Activated CD8-positive, alpha-beta memory T cell treated with anti-CD3 and anti-CD28 coated beads, Interleukin-2, amount 10 ng/mL, durations not matched to agents 7 days and 5 days (primary cell): ENCODE measurements at regions not wholly inside any gene's neighbourhood (a gene's known extent, or its start where the extent isn't known, plus 50 kb on each side); places are given as distances from the start of the nearest gene placed in this dataset.
"Not testable (repeated sequence)": the region's sequence is repeated elsewhere in the genome, so short reads cannot be mapped to it uniquely, and the experiment has no call there.

Experiments used
- ATAC-seq: fragments of 150-1000 bp; cut with Tn5 transposase; one replicate; pipeline ENCODE4 v1.10.0; 2021; ENCODE audit warnings: moderate library complexity
- CTCF ChIA-PET: fragments of 350-600 bp; sonication (Branson Sonifier 250); formaldehyde crosslinking; loops from one replicate; lab custom pipeline; 2021; ENCODE audit warnings: antibody characterized with exemption; lab: Charles Lee
- DNase-seq: peaks from one replicate; pipeline ENCODE4 v3.0.0-alpha.2; 2020
- H3K27ac Mint-ChIP-seq: one replicate; pipeline ENCODE4 v1.8.0; 2021; ENCODE audit warnings: mild to moderate bottlenecking, mixed read lengths
- H3K27me3 Mint-ChIP-seq: one replicate; pipeline ENCODE4 v1.8.0; 2021; ENCODE audit warnings: mixed read lengths
- H3K36me3 Mint-ChIP-seq: one replicate; pipeline ENCODE4 v1.8.0; 2021; ENCODE audit warnings: mild to moderate bottlenecking, mixed read lengths
- H3K4me1 Mint-ChIP-seq: one replicate; pipeline ENCODE4 v1.8.0; 2021; ENCODE audit warnings: mixed read lengths
- H3K4me3 Mint-ChIP-seq: one replicate; pipeline ENCODE4 v1.8.0; 2021; ENCODE audit warnings: mild to moderate bottlenecking, moderate library complexity, mixed read lengths
- H3K9me3 Mint-ChIP-seq: one replicate; pipeline ENCODE4 v1.8.0; 2022; ENCODE audit warnings: low read depth, mixed read lengths

- Mint-ChIP-seq H3K4me3 (no peak overlapping the region), H3K9me3 (no peaks in the 10 kb centered on the region), H3K27me3 (peaks cover 12% of the 10 kb centered on the region), H3K36me3 (no peaks in the 10 kb centered on the region), H3K4me1 (no peaks in the 10 kb centered on the region), H3K27ac (no peak overlapping the region)
- CTCF ChIA-PET = no interaction called here
- no peak for DNase-seq
- ATAC-seq = no peak
These were observed 78.4 kb downstream of the ADAMTS15 start for GRCh38 chr11:130526846-130527245.

DNA sequence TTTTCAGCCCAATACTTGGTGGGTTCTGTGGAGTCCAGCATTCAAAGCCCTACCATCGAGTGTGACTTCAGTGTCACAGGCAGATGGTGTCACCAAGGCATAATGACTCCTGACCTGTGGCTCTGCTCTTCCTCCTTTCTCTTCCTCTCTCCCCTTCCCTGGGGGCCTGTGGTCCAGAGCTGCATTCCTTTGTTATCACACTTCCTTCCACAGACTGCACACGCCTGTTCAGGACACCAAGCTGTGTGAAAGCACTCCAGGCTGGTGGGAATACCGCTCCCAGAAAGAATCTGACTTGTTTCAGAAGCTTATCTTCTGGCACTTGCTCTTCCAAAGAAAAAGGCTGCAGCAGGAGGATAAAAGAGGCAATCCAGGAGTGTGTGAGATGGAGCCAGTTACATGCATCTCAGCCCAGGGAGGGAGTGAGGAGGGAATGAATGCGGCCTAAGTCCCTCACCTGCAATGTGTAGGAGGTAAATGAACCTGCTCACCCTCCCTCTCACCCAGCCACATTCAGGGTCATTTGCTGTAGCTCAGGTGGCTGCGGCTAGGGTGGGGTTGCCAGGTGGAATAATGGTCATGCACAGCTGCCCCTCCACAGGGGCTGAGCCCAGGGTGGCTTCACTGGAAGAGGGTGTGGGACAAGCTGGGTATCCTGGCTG, 79.3 kb downstream of the ADAMTS15 start:
- DNase-seq (no peak), ATAC-seq (no peak)
- Mint-ChIP-seq H3K9me3 (no peaks in the 10 kb centered on the region), H3K4me3 (no peak overlapping the region), H3K36me3 (no peaks in the 10 kb centered on the region), H3K27me3 (peaks cover 12% of the 10 kb centered on the region), H3K27ac (no peak overlapping the region), H3K4me1 (no peaks in the 10 kb centered on the region)
- CTCF ChIA-PET = no interaction called here

DNA sequence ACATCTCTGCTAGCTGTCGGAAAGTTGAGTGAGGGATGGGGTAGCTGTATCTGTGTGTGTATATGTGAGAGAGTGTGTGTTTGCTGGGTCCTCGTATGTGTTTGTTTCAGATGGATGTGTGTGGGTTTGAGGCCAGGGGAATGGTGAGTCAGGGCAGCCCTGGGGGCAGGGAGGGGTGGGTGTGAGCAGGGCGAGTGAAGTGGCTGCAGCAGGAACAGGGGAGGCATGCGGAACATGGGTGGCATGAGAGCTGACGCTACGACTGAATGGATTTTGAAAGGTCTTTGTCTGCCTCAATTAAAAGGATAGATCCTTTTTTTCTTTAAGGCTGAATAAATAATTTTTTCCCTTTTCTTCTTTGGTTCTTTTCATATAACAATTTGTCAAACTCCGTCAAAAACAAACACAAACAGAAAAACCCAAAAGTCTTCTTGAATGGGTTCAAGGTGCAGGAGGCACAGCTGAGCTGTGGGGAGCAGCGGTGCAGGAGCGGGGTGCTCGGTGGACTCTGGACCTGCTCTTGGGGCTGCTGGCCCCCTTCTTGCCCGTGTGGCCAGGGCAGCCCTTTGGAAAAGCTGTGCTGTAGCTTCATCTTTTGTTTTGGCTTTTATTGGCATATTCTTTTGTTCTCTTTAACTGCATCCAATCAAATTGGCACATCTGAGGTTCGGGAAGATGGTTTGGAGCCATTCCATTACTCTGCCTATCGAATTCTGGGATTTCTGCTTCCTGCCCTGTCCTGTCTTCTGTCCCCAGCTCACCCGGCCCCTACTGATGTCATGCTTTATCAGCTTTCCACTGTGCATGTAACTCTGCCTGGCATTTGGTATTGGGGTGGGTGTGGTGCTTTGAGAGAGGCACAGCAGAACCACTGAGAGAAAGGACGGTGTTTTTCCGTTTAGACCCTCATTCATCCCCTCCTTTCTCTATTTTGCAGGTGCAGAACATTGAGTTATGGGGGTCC, 80.1 kb downstream of the ADAMTS15 start:
- no peaks in the 10 kb centered on the region for H3K9me3 Mint-ChIP-seq
- CTCF ChIA-PET = no interaction called here
- DNase-seq (no peak), ATAC-seq (no peak)
- H3K4me1 Mint-ChIP-seq = no peaks in the 10 kb centered on the region
- no peaks in the 10 kb centered on the region for H3K36me3 Mint-ChIP-seq
- H3K27ac Mint-ChIP-seq = no peak overlapping the region
- no peak overlapping the region for H3K4me3 Mint-ChIP-seq
- peaks cover 12% of the 10 kb centered on the region for H3K27me3 Mint-ChIP-seq

- DNase-seq = no peak
- H3K9me3 Mint-ChIP-seq = no peaks in the 10 kb centered on the region
- no peaks in the 10 kb centered on the region for H3K36me3 Mint-ChIP-seq
- ATAC-seq = no peak
- no peaks in the 10 kb centered on the region for H3K4me1 Mint-ChIP-seq
- no peak overlapping the region for H3K27ac Mint-ChIP-seq
- H3K27me3 Mint-ChIP-seq = peaks cover 12% of the 10 kb centered on the region
- CTCF ChIA-PET = no interaction called here
- H3K4me3 Mint-ChIP-seq = no peak overlapping the region
These were observed 80.9 kb downstream of the ADAMTS15 start for GRCh38 chr11:130529366-130529765.

GRCh38 chr11:130531061-130531460, 82.6 kb downstream of the ADAMTS15 start:
- DNase-seq (no peak), ATAC-seq (no peak)
- CTCF ChIA-PET = interaction anchor here (1.2 kb wide), 1 partner anchor 96 kb away, joined by 5 read pairs; no protein-coding TSS in a partner anchor
- Mint-ChIP-seq H3K27ac (no peak overlapping the region), H3K27me3 (peaks cover 12% of the 10 kb centered on the region), H3K36me3 (no peaks in the 10 kb centered on the region), H3K4me3 (no peak overlapping the region), H3K9me3 (no peaks in the 10 kb centered on the region), H3K4me1 (no peaks in the 10 kb centered on the region)

- ATAC-seq = no peak
- no peak overlapping the region for H3K27ac Mint-ChIP-seq
- H3K4me1 Mint-ChIP-seq = no peaks in the 10 kb centered on the region
- DNase-seq = no peak
- H3K36me3 Mint-ChIP-seq = no peaks in the 10 kb centered on the region
- H3K9me3 Mint-ChIP-seq = no peaks in the 10 kb centered on the region
- H3K4me3 Mint-ChIP-seq = no peak overlapping the region
- CTCF ChIA-PET = no interaction called here
- H3K27me3 Mint-ChIP-seq = peaks cover 11% of the 10 kb centered on the region
These were observed 84.8 kb downstream of the ADAMTS15 start for GRCh38 chr11:130533113-130533798.

GRCh38 chr11:130533871-130534270, 85.4 kb downstream of the ADAMTS15 start:
- Mint-ChIP-seq H3K27me3 (peaks cover 16% of the 10 kb centered on the region), H3K4me3 (no peak overlapping the region), H3K36me3 (no peaks in the 10 kb centered on the region), H3K4me1 (no peaks in the 10 kb centered on the region), H3K9me3 (no peaks in the 10 kb centered on the region), H3K27ac (no peak overlapping the region)
- DNase-seq = no peak
- no peak for ATAC-seq
- CTCF ChIA-PET = no interaction called here

DNA sequence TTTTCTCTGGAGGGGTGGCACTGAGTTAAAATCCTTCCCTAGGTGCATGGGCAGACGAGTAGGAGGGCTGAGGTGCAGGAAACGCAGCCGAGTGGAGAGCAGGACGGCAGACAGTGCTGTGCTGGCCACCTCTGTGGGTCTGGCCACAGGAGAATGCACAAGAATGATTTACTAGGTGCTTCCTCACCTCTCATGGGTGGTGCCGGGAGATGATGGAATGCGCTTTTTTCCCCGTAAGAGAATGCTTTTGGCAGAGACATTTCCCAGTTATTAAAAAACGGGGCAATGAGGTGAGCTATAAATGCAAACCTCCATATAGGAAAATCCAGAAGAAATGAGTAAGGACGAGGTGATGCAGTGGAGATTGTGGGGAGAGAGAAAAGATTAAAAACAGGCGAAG, 86.1 kb downstream of the ADAMTS15 start:
- Mint-ChIP-seq H3K9me3 (no peaks in the 10 kb centered on the region), H3K36me3 (no peaks in the 10 kb centered on the region), H3K27ac (no peak overlapping the region), H3K27me3 (peaks cover 22% of the 10 kb centered on the region), H3K4me1 (no peaks in the 10 kb centered on the region), H3K4me3 (no peak overlapping the region)
- CTCF ChIA-PET = interaction anchor here (1.8 kb wide), 1 partner anchor 10 kb away, joined by 5 read pairs; no protein-coding TSS in a partner anchor
- ATAC-seq (no peak), DNase-seq (no peak)

- H3K27ac Mint-ChIP-seq = no peak overlapping the region
- H3K4me1 Mint-ChIP-seq = no peaks in the 10 kb centered on the region
- no peak for ATAC-seq
- peaks cover 31% of the 10 kb centered on the region for H3K27me3 Mint-ChIP-seq
- no peak for DNase-seq
- no peaks in the 10 kb centered on the region for H3K36me3 Mint-ChIP-seq
- H3K9me3 Mint-ChIP-seq = no peaks in the 10 kb centered on the region
- H3K4me3 Mint-ChIP-seq = no peak overlapping the region
- CTCF ChIA-PET = interaction anchor here (1.0 to 1.8 kb wide), 2 partner anchors 9 to 55 kb away, joined by 3 to 5 read pairs; no protein-coding TSS in a partner anchor
These were observed 87.1 kb downstream of the ADAMTS15 start for GRCh38 chr11:130535520-130535919.

DNA sequence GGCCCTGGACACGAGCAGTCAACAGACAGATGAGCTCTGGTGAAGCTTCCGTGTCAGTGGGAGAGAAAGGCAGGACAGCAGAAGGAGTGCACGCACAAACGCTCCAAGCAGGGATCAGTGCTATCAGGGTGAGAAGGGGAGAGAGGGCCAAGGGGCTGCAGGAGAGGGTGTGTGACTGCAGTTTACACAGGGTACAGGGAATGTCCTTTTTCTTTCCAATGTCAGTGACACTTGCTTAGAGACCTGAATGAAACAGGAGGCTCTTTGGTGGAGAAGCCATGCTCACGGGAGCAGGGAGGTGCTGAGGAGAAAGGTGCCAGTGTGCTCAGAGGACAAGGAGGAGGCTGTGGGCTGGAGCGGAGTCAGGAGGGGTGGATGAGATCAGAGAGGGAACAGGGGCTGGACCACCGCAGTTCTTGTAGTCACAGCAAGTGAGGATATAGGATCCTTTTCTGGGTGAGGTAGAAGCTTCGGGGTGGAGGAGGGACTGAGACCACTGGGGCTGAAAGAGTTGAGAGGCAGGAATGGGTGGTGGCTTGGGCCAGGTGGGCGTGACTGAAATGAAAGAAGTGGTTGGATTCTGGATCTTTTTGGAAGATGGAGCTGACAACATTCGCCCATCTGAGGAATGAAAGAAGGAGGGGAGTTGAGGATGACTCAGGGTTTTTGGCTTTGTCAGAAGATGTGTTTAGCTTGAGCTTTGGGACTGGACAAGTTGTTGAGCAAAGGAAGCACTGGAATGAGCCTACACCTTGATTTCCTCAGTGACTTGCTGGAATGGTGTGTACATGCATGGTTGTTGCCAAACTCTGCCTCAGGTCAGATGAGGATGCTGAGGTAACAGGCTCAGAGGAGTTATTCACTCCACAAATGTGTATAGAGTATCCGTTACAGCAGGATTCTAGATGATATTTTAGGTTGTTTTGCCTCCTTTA, 87.9 kb downstream of the ADAMTS15 start:
- DNase-seq (no peak), ATAC-seq (no peak)
- no peak overlapping the region for H3K4me3 Mint-ChIP-seq
- no peaks in the 10 kb centered on the region for H3K9me3 Mint-ChIP-seq
- H3K27ac Mint-ChIP-seq = no peak overlapping the region
- CTCF ChIA-PET = interaction anchor here (1.0 to 1.8 kb wide), 3 partner anchors 8 to 102 kb away, joined by 3 to 5 read pairs (median 4); no protein-coding TSS in a partner anchor
- H3K27me3 Mint-ChIP-seq = peaks cover 40% of the 10 kb centered on the region
- H3K36me3 Mint-ChIP-seq = no peaks in the 10 kb centered on the region
- no peaks in the 10 kb centered on the region for H3K4me1 Mint-ChIP-seq

GRCh38 chr11:130539680-130540079, 91.2 kb downstream of the ADAMTS15 start:
- H3K9me3 Mint-ChIP-seq, H3K36me3 Mint-ChIP-seq, DNase-seq, H3K27ac Mint-ChIP-seq, ATAC-seq, CTCF ChIA-PET, H3K4me3 Mint-ChIP-seq, H3K4me1 Mint-ChIP-seq: not testable (repeated sequence)
- peaks cover 51% of the 10 kb centered on the region for H3K27me3 Mint-ChIP-seq

- CTCF ChIA-PET = interaction anchor here (2.3 kb wide), 1 partner anchor 9 kb away, joined by 5 read pairs; no protein-coding TSS in a partner anchor
- ATAC-seq (no peak), DNase-seq (no peak)
- Mint-ChIP-seq H3K9me3 (no peaks in the 10 kb centered on the region), H3K27ac (no peak overlapping the region), H3K4me3 (no peak overlapping the region), H3K4me1 (no peaks in the 10 kb centered on the region), H3K36me3 (no peaks in the 10 kb centered on the region), H3K27me3 (peaks cover 35% of the 10 kb centered on the region)
These were observed 95.8 kb downstream of the ADAMTS15 start for GRCh38 chr11:130544266-130544665.
